IPS-NIHi7 (cell line): ENCODE measurements at regions not wholly inside any gene's neighbourhood (a gene's known extent, or its start where the extent isn't known, plus 50 kb on each side); places are given as distances from the start of the nearest gene placed in this dataset.

Experiments used
- DNase-seq: peaks from one replicate; pipeline ENCODE4 v3.0.0; 2012; ENCODE audit warnings: mixed read lengths; ENCODE audit errors: extremely low spot score

GRCh38 chr5:67301285-67301903 lies 104.8 kb upstream of the CD180 start:
- DNase-seq = no peak

GRCh38 chr5:67300326-67300725 lies 103.7 kb upstream of the CD180 start:
- no peak for DNase-seq

GRCh38 chr5:67299231-67299735 lies 102.7 kb upstream of the CD180 start:
- no peak for DNase-seq

DNA sequence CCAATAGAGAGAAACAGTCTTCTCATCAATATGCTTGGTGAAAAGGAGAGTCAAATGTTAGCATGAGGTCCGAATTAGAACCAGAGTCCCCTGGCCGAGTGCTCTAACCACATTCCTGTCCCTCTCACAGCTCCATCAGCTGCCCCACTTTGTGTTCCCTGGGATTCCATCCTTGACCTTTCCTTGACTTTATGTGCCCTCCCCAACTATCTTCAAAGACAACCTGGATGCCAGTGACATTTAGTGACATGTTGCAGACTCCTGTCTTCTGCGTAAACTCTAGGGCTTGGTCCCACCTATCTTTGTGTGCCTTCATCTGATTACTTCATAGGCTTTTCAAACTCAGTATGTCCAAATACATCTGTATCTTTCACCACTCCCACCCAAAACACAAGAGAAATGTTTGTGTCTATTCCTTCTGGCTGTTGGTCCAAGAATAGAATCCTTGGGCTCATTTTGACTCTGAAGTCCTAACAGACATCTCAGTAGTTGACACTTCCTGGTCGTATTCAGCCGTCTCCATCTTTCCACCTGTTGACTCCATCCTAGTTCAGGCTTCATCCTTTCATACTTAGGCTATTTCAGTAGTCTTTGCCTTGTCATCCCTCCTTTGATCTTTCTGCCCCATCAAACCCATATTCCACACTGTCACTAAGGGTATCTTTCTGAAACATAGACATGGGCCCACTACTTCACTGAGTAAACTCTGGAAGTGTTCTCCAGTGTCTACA lies 101.4 kb upstream of the CD180 start:
- DNase-seq = no peak

- DNase-seq = no peak
Measured at GRCh38 chr5:67297376-67297775, 100.8 kb upstream of the CD180 start.

DNA sequence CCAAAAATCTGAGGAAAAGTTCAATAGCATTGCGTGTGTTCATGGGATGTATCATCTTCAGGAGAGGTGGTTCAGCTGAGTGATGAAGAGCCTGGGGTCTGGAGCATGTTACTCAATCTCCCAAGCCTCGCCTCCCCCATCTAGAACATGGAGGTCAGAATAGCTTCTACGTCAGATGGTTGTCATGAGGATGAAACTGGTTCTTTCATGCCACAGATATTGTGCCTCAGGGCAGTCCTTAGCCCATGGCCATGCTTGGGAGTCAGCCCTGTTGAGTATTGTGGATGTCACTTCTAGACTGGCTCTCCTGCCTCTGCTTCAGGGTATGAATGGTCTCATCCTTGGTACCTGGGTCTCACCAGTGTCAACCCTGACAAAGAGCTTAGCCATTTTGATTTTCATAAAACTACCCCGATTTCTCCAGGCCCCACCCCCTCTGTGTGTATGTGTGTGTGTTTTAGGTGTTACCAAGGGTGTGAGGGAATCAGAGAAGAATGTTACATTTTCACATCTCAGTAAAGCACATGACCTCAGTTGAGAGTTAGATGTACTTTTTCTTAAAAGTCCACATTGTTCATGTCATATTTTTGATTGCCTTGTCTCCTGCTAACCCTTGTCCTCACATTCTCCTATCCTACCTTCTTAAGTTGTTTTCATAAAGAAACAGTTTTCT lies 97.8 kb upstream of the CD180 start:
- DNase-seq = no peak

DNA sequence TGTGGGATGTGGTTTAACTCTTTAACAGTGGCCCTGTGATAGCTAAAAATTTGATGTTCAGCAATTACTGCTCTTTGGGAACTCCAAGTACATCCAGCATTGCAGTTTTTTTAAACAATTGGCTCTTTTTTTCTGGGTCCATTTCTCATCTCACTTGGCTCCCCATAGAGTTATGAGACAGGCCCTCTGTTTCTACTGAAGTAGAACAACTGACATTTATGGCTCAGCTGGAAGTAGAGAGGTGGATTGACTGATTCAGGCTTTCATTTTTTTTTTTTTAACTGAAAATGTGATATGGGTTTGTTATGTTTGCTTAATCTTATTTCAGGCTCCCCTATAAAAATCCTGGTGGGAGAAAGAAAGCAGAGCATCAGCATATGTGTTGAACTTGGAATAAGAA lies 96.6 kb upstream of the CD180 start:
- DNase-seq = no peak

- no peak for DNase-seq
Measured at GRCh38 chr5:67292201-67292940, 95.8 kb upstream of the CD180 start.

DNA sequence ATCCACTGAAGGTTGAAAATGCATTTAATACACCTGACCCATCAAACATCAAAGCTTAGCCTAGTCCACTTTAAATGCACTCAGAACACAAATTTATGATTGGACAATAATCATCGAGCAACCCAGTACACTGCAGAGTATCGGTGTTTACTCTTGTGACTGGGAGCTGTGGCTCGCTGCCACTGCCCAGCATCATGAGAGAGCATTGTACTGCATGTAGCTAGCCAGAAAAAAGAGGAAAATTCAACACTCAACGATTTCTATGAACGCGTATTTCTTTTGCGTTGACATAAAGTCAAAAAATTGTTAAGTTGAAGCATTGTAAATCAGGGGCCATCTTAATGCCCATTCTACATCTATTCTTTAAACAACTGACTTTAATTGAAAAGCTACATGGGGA lies 95.1 kb upstream of the CD180 start:
- DNase-seq = no peak

GRCh38 chr5:67291066-67291465 lies 94.5 kb upstream of the CD180 start:
- DNase-seq = no peak

DNA sequence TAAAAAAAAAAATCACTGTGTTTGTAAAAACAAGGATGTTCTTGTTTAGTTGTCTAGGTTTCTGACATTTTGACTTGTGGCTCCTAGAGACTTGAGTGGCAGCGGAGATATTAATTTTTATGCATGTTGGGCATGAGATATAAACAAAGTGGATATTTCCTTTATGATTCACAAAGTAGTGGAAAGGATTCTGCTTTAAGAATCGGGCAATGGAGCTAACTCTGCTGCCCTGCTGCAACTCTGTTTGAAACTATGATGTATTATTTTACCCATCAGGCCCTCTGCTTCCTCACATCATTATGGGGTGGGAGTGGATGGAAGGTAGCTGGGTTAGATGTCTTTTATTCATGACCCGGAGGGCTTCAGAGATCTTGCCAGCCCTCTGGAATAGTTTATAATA lies 94.1 kb upstream of the CD180 start:
- no peak for DNase-seq

DNA sequence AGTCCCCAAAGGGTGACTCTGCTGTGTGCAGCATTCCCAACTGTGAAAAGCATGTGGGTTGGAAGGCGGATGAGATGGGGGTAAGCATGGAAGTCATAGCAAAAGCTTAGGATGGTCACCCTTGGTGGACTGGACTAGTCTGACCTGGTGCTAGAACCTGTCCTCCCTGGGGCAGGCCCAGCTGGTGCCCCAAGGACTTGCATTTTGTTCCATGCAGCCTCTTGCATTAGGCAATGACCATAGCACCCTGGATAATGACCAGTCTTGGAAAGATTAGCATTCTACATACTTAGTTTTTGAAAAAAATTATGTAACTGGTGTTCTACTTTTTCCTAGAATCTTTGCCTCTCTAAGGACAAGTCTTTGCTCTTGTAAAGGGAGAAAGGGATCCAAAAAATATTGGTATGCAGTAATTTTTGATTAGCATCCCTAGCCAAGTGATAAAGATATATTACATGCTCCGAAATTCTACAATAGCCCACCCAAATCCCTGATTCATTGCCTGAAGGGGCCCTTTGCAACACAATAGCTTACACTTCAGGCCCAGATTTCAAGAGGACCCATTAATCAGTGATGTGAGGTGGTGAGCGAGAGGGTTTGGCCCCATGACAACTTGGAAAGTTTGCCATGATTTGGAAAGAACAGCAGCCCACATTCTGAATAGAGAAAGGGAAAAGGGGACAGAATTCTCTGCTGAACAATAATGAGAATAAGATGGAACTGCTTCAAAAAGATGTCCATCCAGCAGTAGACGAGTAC lies 93.3 kb upstream of the CD180 start:
- no peak for DNase-seq

- no peak for DNase-seq
Measured at GRCh38 chr5:67287510-67288268, 91.1 kb upstream of the CD180 start.

GRCh38 chr5:67286006-67286405 lies 89.4 kb upstream of the CD180 start:
- DNase-seq = no peak

DNA sequence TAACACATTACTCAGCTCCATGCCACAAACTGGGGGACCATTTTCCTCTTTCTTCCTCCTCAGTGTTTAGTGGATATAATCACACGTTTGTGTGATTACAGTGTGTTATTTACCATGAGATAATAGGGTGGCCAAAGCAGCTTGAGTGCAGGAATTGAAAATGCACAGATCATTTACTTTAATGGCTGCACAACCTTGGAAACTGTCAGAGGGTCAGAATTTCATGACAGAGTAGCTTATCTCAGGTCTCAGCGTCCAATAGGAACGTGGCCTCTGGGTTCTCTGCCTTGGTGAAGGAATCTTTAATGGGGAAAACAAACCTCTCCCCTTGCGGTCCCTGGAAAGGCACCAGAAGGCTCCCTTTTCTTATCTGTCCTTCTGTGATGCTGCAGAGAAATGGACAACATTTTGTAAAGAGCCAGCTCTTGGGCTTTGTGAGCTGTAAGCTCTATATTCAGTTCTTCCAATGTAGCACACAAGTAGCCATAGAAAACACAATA lies 87.4 kb upstream of the CD180 start:
- DNase-seq = no peak

GRCh38 chr5:67283275-67283987 lies 86.8 kb upstream of the CD180 start:
- no peak for DNase-seq

DNA sequence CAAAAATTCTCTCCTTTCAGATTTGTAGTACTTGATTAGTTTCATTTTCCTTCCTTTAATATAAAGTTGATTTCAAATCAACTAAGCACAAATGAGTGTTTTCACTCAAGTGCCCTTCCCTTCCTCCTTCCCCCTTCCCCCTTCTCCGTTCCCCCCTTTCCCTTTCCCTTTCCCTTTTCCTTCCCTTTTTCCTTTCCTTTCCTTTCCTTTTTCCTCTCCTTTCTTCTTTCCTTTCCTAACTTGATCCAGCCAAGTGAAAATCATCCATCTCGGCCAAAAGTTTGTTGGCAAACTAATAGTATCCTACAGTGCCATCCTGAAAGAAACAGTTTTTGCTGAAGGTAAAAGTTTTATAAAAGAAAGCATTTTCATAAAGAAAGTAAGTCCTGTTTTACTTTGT lies 85.3 kb upstream of the CD180 start:
- DNase-seq = no peak

- no peak for DNase-seq
Measured at GRCh38 chr5:67273689-67274356, 77.2 kb upstream of the CD180 start.

- no peak for DNase-seq
Measured at GRCh38 chr5:67272453-67273130, 76.0 kb upstream of the CD180 start.
